CD14-positive monocyte (primary cell): ENCODE measurements at regions not wholly inside any gene's neighbourhood (a gene's known extent, or its start where the extent isn't known, plus 50 kb on each side); places are given as distances from the start of the nearest gene placed in this dataset.

Experiments
- DNase-seq, 3 donors: peaks; one replicate each; pipeline ENCODE4 v3.0.0-alpha.2; 2011 to 2022
- H2AFZ ChIP-seq: 2 replicates; pipeline ENCODE4 v1.6.0; 2012; ENCODE audit warnings: mild to moderate bottlenecking, low read depth, low read length, inconsistent platforms; ENCODE audit not compliant: insufficient read depth, poor library complexity, severe bottlenecking
- H3K27ac ChIP-seq, 2 donors: 1 replicate in 1 of 2; 2 replicates in 1 of 2; pipeline ENCODE4 v1.5.1; 2012 to 2013; ENCODE audit warnings: low read length in 2 of 2, control low read depth in 1 of 2, inconsistent platforms in 1 of 2, low read depth in 1 of 2, mild to moderate bottlenecking in 1 of 2
- H3K27me3 ChIP-seq, 2 donors: one replicate each; pipeline versions ENCODE4 v1.6.0 to v1.6.1; 2011 to 2013; ENCODE audit warnings: low read length in 2 of 2; ENCODE audit not compliant: control insufficient read depth in 2 of 2, insufficient read depth in 2 of 2
- H3K36me3 ChIP-seq, 2 donors: replicated peaks in 1 of 2; 1 replicate in 1 of 2; 2 replicates in 1 of 2; pipeline versions ENCODE4 v1.5.1 to v1.6.1; 2012 to 2013; ENCODE audit warnings: low read length in 2 of 2, control low read depth in 1 of 2, inconsistent platforms in 1 of 2, mild to moderate bottlenecking in 1 of 2; ENCODE audit not compliant: insufficient read depth in 2 of 2, control insufficient read depth in 1 of 2
- H3K4me1 ChIP-seq, 2 donors: 1 replicate in 1 of 2; 2 replicates in 1 of 2; pipeline versions ENCODE4 v1.5.1 to v1.6.1; 2012 to 2013; ENCODE audit warnings: low read length in 2 of 2, control low read depth in 1 of 2, inconsistent platforms in 1 of 2, mild to moderate bottlenecking in 1 of 2, moderate library complexity in 1 of 2; ENCODE audit not compliant: insufficient read depth in 2 of 2, control insufficient read depth in 1 of 2
- H3K4me2 ChIP-seq: replicated peaks from 2 replicates; pipeline ENCODE3; 2012; ENCODE audit warnings: low read length, moderate library complexity, mild to moderate bottlenecking; ENCODE audit not compliant: poor library complexity, severe bottlenecking; ENCODE audit errors: extremely low read depth
- H3K4me3 ChIP-seq, 3 experiments: fragments of 200-600 bp in 1 of 3; sonication (generic) in 1 of 3; replicated peaks in 1 of 3; 1 replicate in 2 of 3; 2 replicates in 1 of 3; pipeline ENCODE4 v1.5.1; 2011 to 2013; ENCODE audit warnings: low read length in 3 of 3, mild to moderate bottlenecking in 3 of 3, control low read depth in 2 of 3, low read depth in 2 of 3, inconsistent platforms in 1 of 3, moderate library complexity in 1 of 3
- H3K79me2 ChIP-seq: 2 replicates; pipeline ENCODE4 v1.6.0; 2012; ENCODE audit warnings: mild to moderate bottlenecking, control low read depth, inconsistent platforms, low read length, moderate library complexity; ENCODE audit not compliant: insufficient read depth
- H3K9ac ChIP-seq: 2 replicates; pipeline ENCODE4 v1.6.0; 2017; ENCODE audit warnings: low read length, mild to moderate bottlenecking; ENCODE audit not compliant: insufficient read depth, poor library complexity, severe bottlenecking
- H3K9me3 ChIP-seq, 2 donors: replicated peaks in 1 of 2; 1 replicate in 1 of 2; 2 replicates in 1 of 2; pipeline versions ENCODE4 v1.5.1 to v1.6.1; 2012 to 2013; ENCODE audit warnings: low read length in 2 of 2, control low read depth in 1 of 2; ENCODE audit not compliant: control insufficient read depth in 1 of 2, insufficient read depth in 1 of 2
- H4K20me1 ChIP-seq: 2 replicates; pipeline ENCODE4 v1.6.0; 2012; ENCODE audit warnings: mild to moderate bottlenecking, low read length, control low read depth, moderate library complexity; ENCODE audit not compliant: insufficient read depth
- H3K27ac Mint-ChIP-seq, 7 donors: one replicate each; pipeline ENCODE4 v1.8.0; 2020; ENCODE audit warnings: mild to moderate bottlenecking in 7 of 7, mixed read lengths in 7 of 7, moderate library complexity in 6 of 7, inconsistent platforms in 2 of 7
- H3K27me3 Mint-ChIP-seq, 3 donors: one replicate each; pipeline ENCODE4 v1.8.0; 2021 to 2022; ENCODE audit warnings: low read depth in 3 of 3, mild to moderate bottlenecking in 3 of 3, mixed read lengths in 3 of 3, moderate library complexity in 3 of 3, inconsistent platforms in 1 of 3
- H3K36me3 Mint-ChIP-seq, 2 donors: one replicate each; pipeline ENCODE4 v1.8.0; 2020; ENCODE audit warnings: mixed read lengths in 2 of 2, inconsistent platforms in 1 of 2, mild to moderate bottlenecking in 1 of 2
- H3K4me1 Mint-ChIP-seq: one replicate; pipeline ENCODE4 v1.8.0; 2020; ENCODE audit warnings: mild to moderate bottlenecking, mixed read lengths
- H3K4me3 Mint-ChIP-seq, 2 donors: one replicate each; pipeline ENCODE4 v1.8.0; 2020; ENCODE audit warnings: mild to moderate bottlenecking in 2 of 2, mixed read lengths in 2 of 2, moderate library complexity in 1 of 2
- H3K9me3 Mint-ChIP-seq, 7 donors: one replicate each; pipeline ENCODE4 v1.8.0; 2020 to 2022; ENCODE audit warnings: mixed read lengths in 7 of 7, mild to moderate bottlenecking in 6 of 7, moderate library complexity in 6 of 7, inconsistent platforms in 2 of 7
- CTCF ChIP-seq: fragments of 200-600 bp; IDR thresholded peaks from one replicate; pipeline ENCODE4 v1.8.0; 2022; ENCODE audit warnings: antibody characterized with exemption, mild to moderate bottlenecking
- WGBS: methylation state at CpG from one replicate; pipeline ENCODE4 v1.1.5; 2013; ENCODE audit warnings: missing lambda C conversion rate; ENCODE audit not compliant: insufficient coverage; 5-methylcytosine and 5-hydroxymethylcytosine counted together
- intact Hi-C, 2 donors: fragments of 100-400 bp; cut with micrococcal nuclease; formaldehyde crosslinking; loops; one replicate each; pipeline versions ENCODE4 v1.15.0 to v1.15.1; 2023

- WGBS, result 89% methylated on average over 7 of the region's 12 CpGs
- Histone ChIP-seq H3K27me3 (no peaks in the 10 kb centered on the region), H2AFZ (no peak overlapping the region), H3K4me1 (no peaks in the 10 kb centered on the region), H3K4me3 (no peak overlapping the region), H3K36me3 (no peaks in the 10 kb centered on the region), H3K9me3 (peaks cover 0 to 4% of the 10 kb centered on the region in 2 donors), H3K4me2 (no peak overlapping the region), H3K79me2 (no peaks in the 10 kb centered on the region), H3K9ac (no peak overlapping the region), H3K27ac (no peak overlapping the region), H4K20me1 (no peaks in the 10 kb centered on the region)
- no peaks in the 10 kb centered on the region for H3K36me3 Mint-ChIP-seq
- H3K4me3 Mint-ChIP-seq, result no peak overlapping the region
- peaks cover 0 to 8% (median 5%) of the 10 kb centered on the region in 7 donors for H3K9me3 Mint-ChIP-seq
- no peaks in the 10 kb centered on the region for H3K27me3 Mint-ChIP-seq
- H3K4me1 Mint-ChIP-seq, result no peaks in the 10 kb centered on the region
- no peak overlapping the region for H3K27ac Mint-ChIP-seq
- no peak for DNase-seq
- intact Hi-C loops, result no loop called here
- no peak for TF ChIP-seq CTCF
These were observed 1439.8 kb upstream of the ALCAM start for GRCh38 chr3:103926936-103927335.

GRCh38 chr3:103927896-103928295, 1438.8 kb upstream of the ALCAM start:
- Histone ChIP-seq H3K4me3 (no peak overlapping the region), H3K27me3 (no peaks in the 10 kb centered on the region), H4K20me1 (no peaks in the 10 kb centered on the region), H3K9me3 (no peaks in the 10 kb centered on the region), H3K36me3 (no peaks in the 10 kb centered on the region), H3K4me2 (no peak overlapping the region), H3K79me2 (no peaks in the 10 kb centered on the region), H2AFZ (no peak overlapping the region), H3K4me1 (no peaks in the 10 kb centered on the region), H3K9ac (no peak overlapping the region), H3K27ac (no peak overlapping the region)
- 100% methylated on average over 1 of the region's 1 CpG for WGBS
- DNase-seq, result no peak
- Mint-ChIP-seq H3K4me3 (no peak overlapping the region), H3K27me3 (no peaks in the 10 kb centered on the region), H3K36me3 (no peaks in the 10 kb centered on the region), H3K4me1 (no peaks in the 10 kb centered on the region), H3K9me3 (peaks cover 0 to 11% (median 5%) of the 10 kb centered on the region in 7 donors), H3K27ac (no peak overlapping the region)
- no peak for TF ChIP-seq CTCF
- intact Hi-C loops, result no loop called here
